GM19452 (cell line): ENCODE measurements at regions not wholly inside any gene's neighbourhood (a gene's known extent, or its start where the extent isn't known, plus 50 kb on each side); places are given as distances from the start of the nearest gene placed in this dataset.
"Not testable (repeated sequence)": the region's sequence is repeated elsewhere in the genome, so short reads cannot be mapped to it uniquely, and the experiment has no call there.

Experiments used
- ATAC-seq: cut with Tn5 transposase; IDR thresholded peaks from one replicate; pipeline ENCODE4 v1.9.1; 2021; ENCODE audit not compliant: unreplicated experiment

GRCh38 chr9:78172610-78173009 lies 63.3 kb upstream of the CEP78 start:
- not testable (repeated sequence) for ATAC-seq

GRCh38 chr9:78171651-78172050 lies 64.2 kb upstream of the CEP78 start:
- ATAC-seq: no peak

DNA sequence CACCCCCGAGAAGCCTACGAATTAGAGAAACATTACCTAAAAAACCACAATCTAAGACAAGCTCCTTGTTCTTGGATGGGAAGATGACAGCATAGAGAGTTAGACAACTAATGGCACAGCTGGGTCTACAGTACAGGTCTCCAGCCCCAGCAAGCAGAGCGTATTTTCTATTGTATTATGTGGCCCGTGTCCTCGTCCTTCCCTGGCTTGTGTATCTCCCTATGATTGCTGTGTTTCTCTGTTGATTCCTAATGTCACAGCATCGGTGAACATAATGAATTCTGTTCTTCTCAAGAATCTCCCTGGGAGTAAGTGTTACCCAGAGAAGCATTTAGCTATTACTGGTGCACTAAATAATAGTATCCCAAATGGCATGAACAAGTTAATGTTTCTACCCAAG lies 66.8 kb upstream of the CEP78 start:
- no peak for ATAC-seq

DNA sequence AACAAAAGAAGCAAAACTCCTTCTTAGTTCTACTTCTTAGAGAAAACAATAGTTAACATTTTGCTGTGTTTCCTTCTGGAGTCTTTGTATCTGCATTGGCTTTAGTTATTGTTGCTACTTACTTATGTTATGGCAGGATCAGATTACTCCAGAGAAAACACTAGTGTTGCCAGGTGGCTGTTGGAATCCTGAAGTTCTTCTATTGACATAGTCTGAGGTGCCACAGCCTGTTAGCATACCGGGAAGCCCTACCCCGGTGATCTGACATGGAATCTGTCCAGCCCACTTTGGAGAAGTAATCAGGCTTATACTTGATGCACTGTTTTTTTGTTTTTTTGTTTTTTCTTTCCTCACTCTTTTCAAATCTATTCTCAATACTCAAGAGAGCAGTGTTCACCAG lies 68.5 kb upstream of the CEP78 start:
- ATAC-seq: no peak

GRCh38 chr9:78163834-78164233 lies 72.0 kb upstream of the CEP78 start:
- no peak for ATAC-seq

DNA sequence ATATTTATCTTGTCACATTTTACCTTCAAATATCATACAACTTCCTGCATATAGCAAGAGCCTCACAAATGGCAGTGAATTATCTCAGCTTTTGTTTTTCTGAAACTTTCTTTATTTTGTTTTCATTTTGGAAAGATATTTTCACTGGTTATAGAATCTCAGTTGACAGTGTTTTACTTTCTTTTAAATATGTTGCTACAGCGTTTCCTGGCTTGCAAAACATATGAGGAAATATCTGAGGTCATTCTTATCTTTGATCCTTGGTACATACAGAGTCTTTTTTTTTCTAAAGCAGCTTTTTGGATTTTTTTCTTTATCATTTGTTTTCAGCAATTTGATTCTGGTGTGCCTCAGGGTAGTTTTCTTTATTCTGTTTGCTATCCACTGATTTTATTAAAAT lies 77.6 kb upstream of the CEP78 start:
- no peak for ATAC-seq

DNA sequence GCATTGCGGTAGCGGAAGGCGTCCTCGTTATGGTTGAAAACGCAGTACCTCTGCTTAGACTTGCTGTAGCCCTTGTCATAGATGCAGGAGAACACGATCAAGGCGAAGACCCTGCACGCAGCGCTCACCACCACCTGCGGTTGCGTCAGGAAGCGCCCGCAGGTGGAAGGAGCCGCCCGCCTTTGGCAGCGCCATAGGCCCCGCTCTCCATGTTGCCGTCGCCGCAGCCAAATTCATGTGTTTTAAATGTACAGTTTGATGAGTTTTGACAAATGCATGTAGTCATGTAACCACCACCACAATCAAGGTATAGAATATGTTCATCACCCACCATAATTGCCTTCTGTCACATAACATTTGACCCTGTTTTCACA lies 84.9 kb upstream of the CEP78 start:
- no peak for ATAC-seq

DNA sequence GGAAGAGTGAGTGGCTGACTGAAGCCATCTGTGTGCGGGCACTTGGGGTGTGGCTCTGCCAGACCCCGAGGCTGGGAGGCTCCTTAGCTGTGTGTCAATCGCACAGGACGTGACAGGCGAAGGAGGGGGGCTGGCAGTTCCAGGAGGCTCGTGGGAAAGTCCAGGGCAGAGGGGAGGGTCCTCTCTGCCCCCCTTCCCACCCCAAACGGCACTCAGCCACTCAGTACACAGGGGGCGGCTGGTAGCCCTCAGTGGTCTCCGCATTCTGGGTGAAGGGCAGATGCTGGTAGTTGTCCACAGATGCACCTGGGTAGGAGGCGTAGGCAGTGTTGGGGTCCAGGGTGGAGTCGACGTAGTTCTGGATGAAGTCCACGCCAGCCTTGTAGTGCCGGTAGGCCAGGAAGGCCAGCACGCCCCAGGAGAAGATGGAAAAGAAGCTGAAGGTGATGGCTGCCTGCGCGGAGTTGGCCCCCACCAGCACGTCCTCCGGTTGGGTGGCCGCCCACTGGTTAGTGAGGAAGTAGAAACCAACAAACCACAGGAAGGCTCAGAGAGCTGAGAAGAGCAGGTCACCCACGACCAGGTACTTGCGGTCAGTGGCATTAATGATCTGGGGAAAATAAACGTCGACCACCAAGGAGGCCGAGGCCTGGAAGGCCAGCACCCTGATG lies 85.4 kb upstream of the CEP78 start:
- ATAC-seq: no peak

GRCh38 chr9:78149702-78150291 lies 86.1 kb upstream of the CEP78 start:
- ATAC-seq: no peak

- ATAC-seq: no peak
Measured at GRCh38 chr9:78146241-78146640, 89.6 kb upstream of the CEP78 start.

DNA sequence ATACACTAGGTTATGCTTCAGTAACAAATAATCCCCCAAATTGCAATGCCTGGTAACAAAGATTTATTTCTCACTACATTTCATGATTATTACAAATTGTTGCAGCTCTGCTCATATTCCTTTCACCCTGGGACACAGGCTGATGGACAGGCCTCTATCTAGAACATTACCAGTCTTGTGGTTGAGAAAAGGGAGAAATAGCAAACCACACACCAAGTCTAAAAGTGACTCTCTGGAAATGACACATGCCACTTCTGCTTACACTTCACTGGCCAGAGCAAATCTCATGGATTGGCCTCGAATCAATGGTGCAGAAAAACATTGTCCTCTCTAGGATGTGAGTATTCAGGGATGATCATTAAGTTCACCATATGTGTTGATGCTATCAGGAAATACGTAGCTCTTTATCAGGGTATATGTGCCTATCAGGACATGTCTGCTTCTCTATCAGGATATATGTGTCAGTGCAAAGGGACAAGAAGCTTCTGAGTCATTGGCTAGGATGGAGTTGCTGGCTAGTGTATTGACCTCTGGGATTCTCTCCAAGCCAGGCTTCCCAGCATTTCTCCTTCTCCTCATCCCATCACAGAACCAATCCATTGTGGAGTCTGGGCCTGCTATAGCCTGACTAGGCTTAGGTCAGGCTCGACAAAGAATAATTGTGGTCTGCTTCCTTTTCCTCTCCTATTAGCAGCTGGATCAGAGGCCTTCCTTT lies 91.1 kb upstream of the CEP78 start:
- ATAC-seq: peak; percentile 55

GRCh38 chr9:78144008-78144381 lies 91.9 kb upstream of the CEP78 start:
- no peak for ATAC-seq

DNA sequence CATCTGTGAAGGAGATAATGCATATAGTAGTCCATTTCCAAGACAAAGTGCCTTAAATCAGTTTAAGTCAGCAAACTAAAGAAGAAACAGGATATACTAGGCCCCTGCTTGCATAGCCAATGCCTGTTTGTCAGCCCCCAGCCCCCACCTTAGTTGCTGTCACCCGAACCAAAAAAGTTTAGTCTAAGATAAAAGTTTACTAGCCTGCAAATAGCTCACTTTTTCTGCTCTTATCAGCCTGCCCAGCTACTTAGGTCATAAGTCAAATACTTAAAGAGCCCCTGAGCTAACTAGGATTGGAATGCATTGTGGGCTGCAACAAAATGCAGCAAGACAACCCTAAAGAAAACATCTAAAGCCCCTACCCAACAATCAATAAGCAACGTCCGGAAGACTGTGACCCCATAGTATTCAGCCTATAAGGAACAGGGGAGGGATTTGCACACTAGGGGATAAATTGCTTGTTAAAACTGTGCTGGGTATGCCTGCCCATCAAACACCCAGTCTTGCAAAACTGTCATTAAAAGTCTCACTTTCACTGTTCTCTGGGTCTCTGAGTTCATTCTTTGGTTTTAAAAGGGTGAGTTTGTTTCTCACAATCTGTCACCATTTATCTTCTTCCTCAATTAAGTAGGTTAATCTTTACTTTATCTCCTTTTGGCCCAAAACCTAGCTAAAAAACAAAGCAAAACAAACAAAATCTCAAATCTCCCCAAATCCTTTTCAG lies 92.4 kb upstream of the CEP78 start:
- no peak for ATAC-seq

GRCh38 chr9:78142264-78142663 lies 93.6 kb upstream of the CEP78 start:
- not testable (repeated sequence) for ATAC-seq

GRCh38 chr9:78133751-78134150 lies 102.1 kb upstream of the CEP78 start:
- no peak for ATAC-seq

- ATAC-seq: no peak
Measured at GRCh38 chr9:78132701-78133058, 101.1 kb upstream of the GNAQ start.

DNA sequence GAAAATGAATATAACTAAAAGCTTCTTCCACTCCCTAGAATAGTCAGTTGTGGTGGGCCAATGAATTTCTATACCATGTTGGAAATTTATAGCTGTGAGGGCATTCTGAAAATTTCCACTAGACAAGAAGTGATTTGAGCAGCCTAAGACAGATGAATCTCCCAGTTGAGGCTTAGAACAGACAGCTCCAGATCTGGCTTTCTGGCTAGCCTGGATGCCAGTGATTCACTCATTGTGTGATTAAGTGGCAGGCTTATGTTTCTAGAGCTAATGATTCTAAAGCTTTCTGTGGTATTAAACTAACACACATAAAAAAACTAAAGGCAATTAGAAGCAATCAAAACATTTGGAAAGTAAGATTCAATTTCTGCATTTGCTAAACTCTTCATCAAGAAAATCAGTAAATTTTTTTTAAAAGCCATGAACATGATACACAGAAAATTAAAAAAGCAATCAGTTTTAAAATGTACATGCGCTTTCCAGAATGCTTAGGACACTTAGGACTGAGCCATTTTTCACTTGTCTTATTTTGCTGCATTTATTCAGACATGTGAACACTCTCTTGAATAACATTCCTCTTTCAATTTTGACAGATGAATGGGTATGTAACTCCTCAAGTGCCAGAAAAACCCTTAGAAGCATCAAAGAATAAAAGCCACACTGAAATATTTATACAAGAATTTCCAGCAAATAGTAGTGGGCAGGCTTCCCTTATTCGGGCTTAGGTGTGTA lies 100.5 kb upstream of the GNAQ start:
- no peak for ATAC-seq

DNA sequence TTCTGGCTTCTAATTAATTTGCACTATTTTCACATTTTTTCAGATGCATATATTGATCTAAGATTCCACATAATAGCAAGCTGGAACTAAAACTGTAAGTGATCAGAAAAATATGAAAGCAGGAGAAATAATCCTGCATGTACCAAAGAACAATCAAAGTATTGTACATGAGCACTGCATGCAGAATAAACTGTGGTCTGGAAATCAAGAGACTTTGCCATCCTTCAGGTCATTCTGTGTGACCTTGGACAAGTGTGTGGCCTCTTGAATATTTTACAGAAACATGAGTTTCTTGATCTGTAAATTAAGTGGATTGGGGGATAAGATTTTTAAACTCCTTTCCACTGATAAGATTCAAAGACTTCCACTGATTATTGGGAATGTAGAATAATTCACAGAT lies 99.2 kb upstream of the GNAQ start:
- ATAC-seq: no peak

DNA sequence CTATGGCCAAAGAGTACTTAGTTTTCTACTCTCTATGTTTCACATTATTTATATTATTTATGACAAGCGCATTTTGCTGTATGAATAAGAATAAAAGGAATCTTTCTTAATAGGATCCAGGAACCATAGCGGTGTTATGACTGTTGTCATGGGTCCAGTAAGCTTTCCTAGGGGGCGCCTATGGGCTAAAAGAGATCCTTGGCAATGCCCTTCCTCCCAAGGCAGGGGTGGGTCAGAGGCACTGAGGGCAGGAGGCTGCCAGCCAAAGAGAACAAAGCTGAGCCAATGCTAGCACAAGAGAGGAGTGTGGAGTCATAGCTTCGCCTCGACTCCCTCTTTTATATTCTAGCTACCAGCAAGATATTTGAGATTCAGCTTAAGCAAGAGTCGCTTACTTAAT lies 98.4 kb upstream of the GNAQ start:
- no peak for ATAC-seq

DNA sequence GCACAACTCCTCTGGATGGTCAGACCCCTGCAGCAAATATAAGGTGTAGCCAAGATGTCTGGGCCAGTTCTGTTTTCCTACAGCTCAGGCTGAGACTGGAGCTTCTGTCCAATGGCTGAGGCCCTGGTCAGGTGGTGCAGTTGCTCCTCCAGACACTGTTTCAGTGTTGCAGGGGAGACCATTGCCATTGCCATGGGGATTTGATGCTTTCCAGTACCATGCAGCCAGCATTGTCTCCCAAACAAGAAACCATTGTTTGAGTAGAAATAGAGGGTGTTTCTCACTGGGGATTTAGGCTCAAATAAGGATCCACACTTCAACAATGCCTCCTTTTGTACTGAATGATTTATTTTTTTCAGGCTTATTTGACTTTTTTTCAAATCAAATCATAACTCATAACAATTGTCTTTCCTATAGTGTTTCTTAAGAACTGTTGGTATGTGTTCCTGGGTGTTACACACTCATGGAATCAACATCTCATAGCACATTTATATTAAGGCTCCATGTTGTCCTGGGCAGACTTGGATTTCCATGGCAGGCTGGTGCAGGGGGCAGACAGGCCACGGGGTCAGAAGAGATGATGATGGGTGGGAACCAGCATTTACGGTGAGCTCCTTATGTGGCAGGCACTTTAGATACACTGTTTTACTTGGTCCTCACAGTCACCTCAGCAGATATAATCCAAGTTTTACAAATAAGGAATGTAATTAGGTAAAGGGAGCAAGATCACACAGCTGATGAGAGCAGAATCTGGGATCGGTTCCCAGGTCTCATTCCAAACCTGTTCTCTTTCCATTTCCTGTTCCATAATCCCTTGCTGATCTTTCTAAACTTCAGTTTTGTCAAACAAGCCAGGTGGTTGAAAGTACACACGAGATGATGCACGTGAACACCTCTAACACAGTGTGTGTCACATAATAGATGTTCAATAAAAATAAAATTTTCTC lies 95.9 kb upstream of the GNAQ start:
- ATAC-seq: no peak
